ENCODE measurements at regions not wholly inside any gene's neighbourhood (a gene's known extent, or its start where the extent isn't known, plus 50 kb on each side); places are given as distances from the start of the nearest gene placed in this dataset.

- Histone ChIP-seq H3K9me3 (ENCODE audit: insufficient read depth, low read length) (no peaks in the 10 kb centered on the region), H3K27me3 (ENCODE audit: low read depth, low read length) (no peaks in the 10 kb centered on the region), H3K4me3 (ENCODE audit: low read length) (no peak overlapping the region), H3K9ac (ENCODE audit: low read length) (no peak overlapping the region), H3K4me2 (ENCODE audit: low read length) (no peak overlapping the region), H3K4me1 (ENCODE audit: low read length) (no peaks in the 10 kb centered on the region), H3K36me3 (replicated peaks; ENCODE audit: low read depth, low read length) (no peaks in the 10 kb centered on the region), H4K20me1 (ENCODE audit: insufficient read depth, low read length) (no peaks in the 10 kb centered on the region), H3K27ac (ENCODE audit: low read length) (no peak overlapping the region), H2AFZ (ENCODE audit: low read depth, low read length) (no peak overlapping the region), H3K79me2 (ENCODE audit: low read length) (no peaks in the 10 kb centered on the region)
- no peak for TF ChIP-seq EZH2phosphoT487 (IDR thresholded peaks at IDR 0.05; ENCODE audit: low read depth)
- TF ChIP-seq, protein P1, sequence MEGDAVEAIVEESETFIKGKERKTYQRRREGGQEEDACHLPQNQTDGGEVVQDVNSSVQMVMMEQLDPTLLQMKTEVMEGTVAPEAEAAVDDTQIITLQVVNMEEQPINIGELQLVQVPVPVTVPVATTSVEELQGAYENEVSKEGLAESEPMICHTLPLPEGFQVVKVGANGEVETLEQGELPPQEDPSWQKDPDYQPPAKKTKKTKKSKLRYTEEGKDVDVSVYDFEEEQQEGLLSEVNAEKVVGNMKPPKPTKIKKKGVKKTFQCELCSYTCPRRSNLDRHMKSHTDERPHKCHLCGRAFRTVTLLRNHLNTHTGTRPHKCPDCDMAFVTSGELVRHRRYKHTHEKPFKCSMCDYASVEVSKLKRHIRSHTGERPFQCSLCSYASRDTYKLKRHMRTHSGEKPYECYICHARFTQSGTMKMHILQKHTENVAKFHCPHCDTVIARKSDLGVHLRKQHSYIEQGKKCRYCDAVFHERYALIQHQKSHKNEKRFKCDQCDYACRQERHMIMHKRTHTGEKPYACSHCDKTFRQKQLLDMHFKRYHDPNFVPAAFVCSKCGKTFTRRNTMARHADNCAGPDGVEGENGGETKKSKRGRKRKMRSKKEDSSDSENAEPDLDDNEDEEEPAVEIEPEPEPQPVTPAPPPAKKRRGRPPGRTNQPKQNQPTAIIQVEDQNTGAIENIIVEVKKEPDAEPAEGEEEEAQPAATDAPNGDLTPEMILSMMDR (IDR thresholded peaks at IDR 0.05; ENCODE audit: low read depth, low read length) = no peak
Measured at GRCh38 chr3:101172516-101172915, 147.9 kb downstream of the IMPG2 start.

GRCh38 chr3:101171681-101172191, 148.6 kb downstream of the IMPG2 start:
- no peak for TF ChIP-seq EZH2phosphoT487 (IDR thresholded peaks at IDR 0.05; ENCODE audit: low read depth)
- no peaks in the 10 kb centered on the region for H3K36me3 ChIP-seq (replicated peaks; ENCODE audit: low read depth, low read length)
- no peaks in the 10 kb centered on the region for H3K4me1 ChIP-seq (ENCODE audit: low read length)
- H2AFZ ChIP-seq (ENCODE audit: low read depth, low read length) = no peak overlapping the region
- no peak overlapping the region for H3K4me3 ChIP-seq (ENCODE audit: low read length)
- H3K27ac ChIP-seq (ENCODE audit: low read length) = no peak overlapping the region
- H3K4me2 ChIP-seq (ENCODE audit: low read length) = no peak overlapping the region
- H3K27me3 ChIP-seq (ENCODE audit: low read depth, low read length) = no peaks in the 10 kb centered on the region
- no peaks in the 10 kb centered on the region for H4K20me1 ChIP-seq (ENCODE audit: insufficient read depth, low read length)
- no peaks in the 10 kb centered on the region for H3K79me2 ChIP-seq (ENCODE audit: low read length)
- no peak overlapping the region for H3K9ac ChIP-seq (ENCODE audit: low read length)
- no peaks in the 10 kb centered on the region for H3K9me3 ChIP-seq (ENCODE audit: insufficient read depth, low read length)

- Histone ChIP-seq H2AFZ (ENCODE audit: low read depth, low read length) (no peak overlapping the region), H4K20me1 (ENCODE audit: insufficient read depth, low read length) (no peaks in the 10 kb centered on the region), H3K36me3 (replicated peaks; ENCODE audit: low read depth, low read length) (no peaks in the 10 kb centered on the region), H3K27ac (ENCODE audit: low read length) (no peak overlapping the region), H3K9ac (ENCODE audit: low read length) (no peak overlapping the region), H3K4me3 (ENCODE audit: low read length) (no peak overlapping the region), H3K4me2 (ENCODE audit: low read length) (no peak overlapping the region), H3K79me2 (ENCODE audit: low read length) (no peaks in the 10 kb centered on the region), H3K9me3 (ENCODE audit: insufficient read depth, low read length) (no peaks in the 10 kb centered on the region), H3K27me3 (ENCODE audit: low read depth, low read length) (no peaks in the 10 kb centered on the region), H3K4me1 (ENCODE audit: low read length) (peaks cover 4% of the 10 kb centered on the region; the same call in 1 of the 2 replicates)
- no peak for TF ChIP-seq EZH2phosphoT487 (IDR thresholded peaks at IDR 0.05; ENCODE audit: low read depth)
- TF ChIP-seq, protein P1 (IDR thresholded peaks at IDR 0.05; ENCODE audit: low read depth, low read length) = no peak
Measured at GRCh38 chr3:101170806-101171558, 149.4 kb downstream of the IMPG2 start.

DNA sequence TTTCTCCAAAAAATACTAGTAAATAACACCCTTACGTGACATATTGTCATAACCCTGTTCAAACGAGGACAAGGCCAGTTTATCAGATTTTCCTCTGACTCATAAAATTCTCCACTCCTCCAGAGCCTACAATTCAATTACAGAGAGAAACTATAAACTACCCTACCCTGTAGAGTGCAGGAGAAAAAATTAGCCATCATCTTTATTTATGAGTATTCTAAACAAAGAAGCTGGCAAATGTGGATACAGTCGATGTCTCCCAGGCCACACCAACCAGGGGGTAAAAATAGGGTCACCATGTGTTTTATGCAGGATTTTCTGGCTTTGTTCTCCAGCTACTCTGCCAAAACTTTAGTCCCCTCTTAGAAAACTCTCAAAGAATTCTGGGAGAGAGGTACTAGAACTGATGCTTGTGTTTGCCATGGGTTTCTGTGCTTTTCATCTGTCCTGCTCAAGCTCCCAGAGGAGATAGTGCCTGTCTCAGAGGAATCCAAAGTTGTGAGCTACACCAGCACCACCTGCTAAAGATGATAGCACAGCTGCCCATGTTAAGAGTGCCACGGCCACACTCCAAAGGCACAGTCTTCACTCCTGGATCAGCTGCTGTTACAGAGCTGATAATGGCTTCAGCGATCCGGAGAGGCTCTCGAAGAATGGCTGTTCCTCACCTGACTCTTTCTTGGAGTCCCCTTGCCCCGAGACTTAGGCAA, 150.2 kb downstream of the IMPG2 start:
- peaks cover 5% of the 10 kb centered on the region; the same call in 1 of the 2 replicates for H3K4me1 ChIP-seq (ENCODE audit: low read length)
- TF ChIP-seq, protein P1 (IDR thresholded peaks at IDR 0.05; ENCODE audit: low read depth, low read length) = no peak
- TF ChIP-seq EZH2phosphoT487 (IDR thresholded peaks at IDR 0.05; ENCODE audit: low read depth) = no peak
- no peaks in the 10 kb centered on the region for H4K20me1 ChIP-seq (ENCODE audit: insufficient read depth, low read length)
- no peak overlapping the region for H3K27ac ChIP-seq (ENCODE audit: low read length)
- H3K9ac ChIP-seq (ENCODE audit: low read length) = no peak overlapping the region
- no peaks in the 10 kb centered on the region for H3K9me3 ChIP-seq (ENCODE audit: insufficient read depth, low read length)
- no peak overlapping the region for H3K4me3 ChIP-seq (ENCODE audit: low read length)
- H2AFZ ChIP-seq (ENCODE audit: low read depth, low read length) = no peak overlapping the region
- H3K36me3 ChIP-seq (replicated peaks; ENCODE audit: low read depth, low read length) = no peaks in the 10 kb centered on the region
- H3K79me2 ChIP-seq (ENCODE audit: low read length) = no peaks in the 10 kb centered on the region
- no peak overlapping the region for H3K4me2 ChIP-seq (ENCODE audit: low read length)
- no peaks in the 10 kb centered on the region for H3K27me3 ChIP-seq (ENCODE audit: low read depth, low read length)

All from OCI-LY3 (cell line).